ENCODE measurements at regions not wholly inside any gene's neighbourhood (a gene's known extent, or its start where the extent isn't known, plus 50 kb on each side); places are given as distances from the start of the nearest gene placed in this dataset.

GRCh38 chr2:234661175-234661574, 164.3 kb upstream of the ARL4C start:
- Mint-ChIP-seq H3K4me1 (no peaks in the 10 kb centered on the region), H3K27me3 (no peaks in the 10 kb centered on the region), H3K36me3 (no peaks in the 10 kb centered on the region), H3K27ac (no peak overlapping the region), H3K9me3 (ENCODE audit: low read depth) (no peaks in the 10 kb centered on the region), H3K4me3 (no peak overlapping the region)
- DNase-seq: no peak
- CTCF ChIA-PET: no interaction called here
- no peak for ATAC-seq

GRCh38 chr2:234655706-234656105, 158.8 kb upstream of the ARL4C start:
- CTCF ChIA-PET: no interaction called here
- H3K27me3 Mint-ChIP-seq: no peaks in the 10 kb centered on the region
- H3K4me1 Mint-ChIP-seq: no peaks in the 10 kb centered on the region
- DNase-seq (no peak), ATAC-seq (no peak)
- no peaks in the 10 kb centered on the region for H3K36me3 Mint-ChIP-seq
- no peak overlapping the region for H3K4me3 Mint-ChIP-seq
- no peak overlapping the region for H3K27ac Mint-ChIP-seq
- no peaks in the 10 kb centered on the region for H3K9me3 Mint-ChIP-seq (ENCODE audit: low read depth)

- Mint-ChIP-seq H3K27ac (no peak overlapping the region), H3K36me3 (no peaks in the 10 kb centered on the region), H3K4me1 (no peaks in the 10 kb centered on the region), H3K27me3 (no peaks in the 10 kb centered on the region), H3K9me3 (ENCODE audit: low read depth) (no peaks in the 10 kb centered on the region), H3K4me3 (no peak overlapping the region)
- ATAC-seq (no peak), DNase-seq (no peak)
- CTCF ChIA-PET: no interaction called here
Measured at GRCh38 chr2:234650911-234651310, 154.0 kb upstream of the ARL4C start.

GRCh38 chr2:234649951-234650350, 153.1 kb upstream of the ARL4C start:
- Mint-ChIP-seq H3K9me3 (ENCODE audit: low read depth) (no peaks in the 10 kb centered on the region), H3K27ac (no peak overlapping the region), H3K36me3 (no peaks in the 10 kb centered on the region), H3K4me1 (no peaks in the 10 kb centered on the region), H3K27me3 (no peaks in the 10 kb centered on the region), H3K4me3 (no peak overlapping the region)
- DNase-seq: no peak
- CTCF ChIA-PET: no interaction called here
- no peak for ATAC-seq

- no peaks in the 10 kb centered on the region for H3K27me3 Mint-ChIP-seq
- CTCF ChIA-PET: no interaction called here
- H3K36me3 Mint-ChIP-seq: no peaks in the 10 kb centered on the region
- peaks cover 7% of the 10 kb centered on the region for H3K9me3 Mint-ChIP-seq (ENCODE audit: low read depth)
- DNase-seq (no peak), ATAC-seq (no peak)
- no peak overlapping the region for H3K4me3 Mint-ChIP-seq
- no peak overlapping the region for H3K27ac Mint-ChIP-seq
- no peaks in the 10 kb centered on the region for H3K4me1 Mint-ChIP-seq
Measured at GRCh38 chr2:234643407-234643806, 146.5 kb upstream of the ARL4C start.

- ATAC-seq (no peak), DNase-seq (no peak)
- Mint-ChIP-seq H3K9me3 (ENCODE audit: low read depth) (peaks cover 7% of the 10 kb centered on the region), H3K4me1 (no peaks in the 10 kb centered on the region), H3K4me3 (no peak overlapping the region), H3K27me3 (no peaks in the 10 kb centered on the region), H3K27ac (no peak overlapping the region), H3K36me3 (no peaks in the 10 kb centered on the region)
- CTCF ChIA-PET: no interaction called here
Measured at GRCh38 chr2:234641086-234641485, 144.2 kb upstream of the ARL4C start.

- no peak for DNase-seq
- no peak for ATAC-seq
- Mint-ChIP-seq H3K4me3 (no peak overlapping the region), H3K27ac (no peak overlapping the region), H3K4me1 (no peaks in the 10 kb centered on the region), H3K27me3 (no peaks in the 10 kb centered on the region), H3K36me3 (no peaks in the 10 kb centered on the region), H3K9me3 (ENCODE audit: low read depth) (peaks cover 7% of the 10 kb centered on the region)
- CTCF ChIA-PET: no interaction called here
Measured at GRCh38 chr2:234640657-234641056, 143.8 kb upstream of the ARL4C start.

GRCh38 chr2:234638966-234639365, 142.1 kb upstream of the ARL4C start:
- CTCF ChIA-PET: no interaction called here
- H3K9me3 Mint-ChIP-seq (ENCODE audit: low read depth): peaks cover 7% of the 10 kb centered on the region
- H3K27me3 Mint-ChIP-seq: no peaks in the 10 kb centered on the region
- H3K4me1 Mint-ChIP-seq: no peaks in the 10 kb centered on the region
- no peak overlapping the region for H3K4me3 Mint-ChIP-seq
- no peaks in the 10 kb centered on the region for H3K36me3 Mint-ChIP-seq
- no peak overlapping the region for H3K27ac Mint-ChIP-seq
- ATAC-seq (no peak), DNase-seq (no peak)

- Mint-ChIP-seq H3K4me1 (no peaks in the 10 kb centered on the region), H3K36me3 (no peaks in the 10 kb centered on the region), H3K27me3 (peaks cover 8% of the 10 kb centered on the region), H3K9me3 (ENCODE audit: low read depth) (no peaks in the 10 kb centered on the region), H3K27ac (no peak overlapping the region), H3K4me3 (no peak overlapping the region)
- CTCF ChIA-PET: no interaction called here
- no peak for DNase-seq
- no peak for ATAC-seq
Measured at GRCh38 chr2:234635284-234635683, 138.4 kb upstream of the ARL4C start.

- Mint-ChIP-seq H3K4me1 (no peaks in the 10 kb centered on the region), H3K27me3 (peaks cover 16% of the 10 kb centered on the region), H3K27ac (no peak overlapping the region), H3K4me3 (no peak overlapping the region), H3K9me3 (ENCODE audit: low read depth) (no peaks in the 10 kb centered on the region), H3K36me3 (no peaks in the 10 kb centered on the region)
- no peak for DNase-seq
- no peak for ATAC-seq
- CTCF ChIA-PET: no interaction called here
Measured at GRCh38 chr2:234633581-234634230, 136.8 kb upstream of the ARL4C start.

- CTCF ChIA-PET: no interaction called here
- no peak for DNase-seq
- no peak for ATAC-seq
- Mint-ChIP-seq H3K36me3 (no peaks in the 10 kb centered on the region), H3K27ac (no peak overlapping the region), H3K9me3 (ENCODE audit: low read depth) (no peaks in the 10 kb centered on the region), H3K4me3 (no peak overlapping the region), H3K4me1 (no peaks in the 10 kb centered on the region), H3K27me3 (peaks cover 18% of the 10 kb centered on the region)
Measured at GRCh38 chr2:234632527-234633391, 135.9 kb upstream of the ARL4C start.

GRCh38 chr2:234631646-234632514, 135.0 kb upstream of the ARL4C start:
- H3K27me3 Mint-ChIP-seq: peaks cover 18% of the 10 kb centered on the region
- H3K4me1 Mint-ChIP-seq: no peaks in the 10 kb centered on the region
- CTCF ChIA-PET: no interaction called here
- H3K9me3 Mint-ChIP-seq (ENCODE audit: low read depth): no peaks in the 10 kb centered on the region
- DNase-seq: no peak
- H3K36me3 Mint-ChIP-seq: no peaks in the 10 kb centered on the region
- no peak for ATAC-seq
- H3K27ac Mint-ChIP-seq: no peak overlapping the region
- H3K4me3 Mint-ChIP-seq: no peak overlapping the region

GRCh38 chr2:234630801-234631261, 133.9 kb upstream of the ARL4C start:
- Mint-ChIP-seq H3K9me3 (ENCODE audit: low read depth) (no peaks in the 10 kb centered on the region), H3K36me3 (no peaks in the 10 kb centered on the region), H3K27me3 (peaks cover 25% of the 10 kb centered on the region), H3K27ac (no peak overlapping the region), H3K4me1 (no peaks in the 10 kb centered on the region), H3K4me3 (no peak overlapping the region)
- CTCF ChIA-PET: no interaction called here
- DNase-seq: no peak
- ATAC-seq: no peak

GRCh38 chr2:234629596-234629995, 132.7 kb upstream of the ARL4C start:
- no peak for DNase-seq
- CTCF ChIA-PET: no interaction called here
- no peak for ATAC-seq
- Mint-ChIP-seq H3K4me1 (no peaks in the 10 kb centered on the region), H3K36me3 (no peaks in the 10 kb centered on the region), H3K4me3 (no peak overlapping the region), H3K9me3 (ENCODE audit: low read depth) (no peaks in the 10 kb centered on the region), H3K27me3 (peaks cover 25% of the 10 kb centered on the region), H3K27ac (no peak overlapping the region)
